GM19043 (cell line): ENCODE measurements at regions not wholly inside any gene's neighbourhood (a gene's known extent, or its start where the extent isn't known, plus 50 kb on each side); places are given as distances from the start of the nearest gene placed in this dataset.

Experiments used
- ATAC-seq: cut with Tn5 transposase; IDR thresholded peaks from one replicate; pipeline ENCODE4 v1.9.1; 2021; ENCODE audit warnings: low read depth; ENCODE audit not compliant: unreplicated experiment

DNA sequence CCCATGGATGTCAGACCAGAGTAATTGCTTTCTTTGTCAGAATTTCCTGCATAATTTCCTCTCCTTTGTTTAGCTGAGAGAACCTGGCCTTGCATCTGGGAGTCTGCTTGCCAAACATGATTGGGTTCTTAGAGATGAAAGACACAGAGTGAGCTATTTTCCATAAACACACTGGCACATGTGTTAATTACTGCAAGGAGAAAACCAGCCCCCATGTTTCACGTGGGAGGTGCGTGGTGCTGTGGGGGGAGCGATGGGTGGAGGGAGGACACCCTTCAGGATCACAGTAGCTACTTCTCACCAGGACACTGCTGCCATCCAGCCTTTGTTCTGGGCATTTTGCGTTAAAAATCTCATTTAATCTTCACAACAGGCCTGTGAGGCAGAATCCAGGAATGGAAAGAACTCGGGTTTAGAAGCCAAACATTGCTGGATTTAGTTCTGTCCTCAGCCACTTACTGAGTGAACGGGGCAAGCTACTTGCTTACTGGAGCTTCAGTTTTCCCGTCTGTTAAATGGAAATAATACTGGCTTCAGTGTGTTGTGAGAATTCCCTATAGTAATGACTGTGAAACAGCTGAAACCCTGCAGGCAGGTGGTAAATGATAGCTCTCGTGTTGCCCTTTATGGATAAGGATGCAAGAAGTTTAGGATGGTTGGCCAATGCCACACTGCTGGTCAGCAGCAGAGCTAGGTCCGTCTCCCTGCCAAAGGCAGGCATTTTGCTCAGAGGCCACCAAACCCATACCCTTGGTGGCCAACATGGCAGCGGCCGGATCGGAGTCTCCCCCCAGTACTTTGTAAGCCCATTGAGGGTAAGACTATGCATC is 100.1 kb upstream of the ASAP2 start:
- ATAC-seq: no peak

DNA sequence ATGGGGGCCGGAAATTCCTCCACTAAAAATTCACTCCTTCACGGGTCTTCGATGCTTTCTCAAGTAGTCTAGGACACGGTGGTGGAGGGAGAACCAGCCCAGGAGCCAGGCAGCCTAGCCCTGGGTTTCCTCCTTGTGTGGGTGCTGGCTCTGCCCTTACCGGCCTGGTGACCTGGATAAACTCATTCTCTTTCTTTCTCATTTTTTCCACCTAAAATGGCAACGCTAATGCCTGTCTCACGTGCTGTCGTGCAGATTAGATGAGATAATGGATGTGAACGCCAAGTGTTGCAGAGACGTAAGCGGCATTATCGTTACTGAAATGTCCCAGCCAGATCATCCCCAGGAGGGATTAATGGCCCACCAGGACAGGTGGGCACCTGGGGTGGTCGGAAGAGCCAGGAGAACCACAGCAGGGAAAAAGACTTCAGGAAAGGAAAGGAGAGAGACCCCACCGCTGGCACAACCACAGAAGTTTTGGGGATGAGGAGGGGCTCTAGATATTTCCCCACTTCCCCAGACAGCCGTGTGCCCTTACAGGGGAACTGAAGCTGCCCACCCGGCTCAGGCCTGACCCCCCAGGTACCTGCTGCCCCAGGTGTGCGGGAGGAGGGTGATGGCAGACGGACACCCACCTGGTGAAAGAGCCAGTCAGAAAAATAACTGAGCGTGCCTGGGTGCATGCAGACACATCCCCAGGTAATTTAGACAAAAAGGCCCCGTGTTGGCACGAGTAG is 100.8 kb upstream of the ASAP2 start:
- ATAC-seq: no peak

DNA sequence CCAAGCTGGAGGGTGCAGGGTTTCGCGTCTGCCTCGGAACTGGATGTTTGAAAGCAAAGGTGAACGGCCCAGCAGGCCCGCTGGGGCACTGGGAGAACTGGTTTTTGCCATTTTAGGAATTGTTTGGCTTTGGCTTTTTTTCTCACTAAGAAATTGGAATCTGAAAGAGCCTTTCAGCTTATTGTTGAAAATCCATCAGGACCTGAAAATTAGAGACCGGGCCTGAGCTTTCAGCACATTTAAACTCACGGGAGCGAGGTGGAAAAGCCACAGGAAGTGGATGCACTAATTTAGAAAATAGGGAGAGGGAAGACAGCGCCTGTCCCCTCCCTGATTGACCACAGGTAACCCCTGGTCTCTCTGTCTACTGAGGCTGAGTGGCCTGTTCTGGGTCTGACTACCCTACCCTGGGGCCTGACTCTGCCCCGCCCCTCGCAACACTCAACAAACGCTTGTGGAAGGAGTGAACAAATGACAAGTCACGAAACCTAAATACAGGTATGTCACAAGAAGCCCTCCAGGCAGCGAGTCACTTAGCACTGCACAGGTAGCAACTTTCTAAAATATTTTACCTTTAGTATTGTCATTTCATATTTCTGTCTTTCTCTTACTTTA is 100.3 kb upstream of the MBOAT2 start:
- no peak for ATAC-seq

DNA sequence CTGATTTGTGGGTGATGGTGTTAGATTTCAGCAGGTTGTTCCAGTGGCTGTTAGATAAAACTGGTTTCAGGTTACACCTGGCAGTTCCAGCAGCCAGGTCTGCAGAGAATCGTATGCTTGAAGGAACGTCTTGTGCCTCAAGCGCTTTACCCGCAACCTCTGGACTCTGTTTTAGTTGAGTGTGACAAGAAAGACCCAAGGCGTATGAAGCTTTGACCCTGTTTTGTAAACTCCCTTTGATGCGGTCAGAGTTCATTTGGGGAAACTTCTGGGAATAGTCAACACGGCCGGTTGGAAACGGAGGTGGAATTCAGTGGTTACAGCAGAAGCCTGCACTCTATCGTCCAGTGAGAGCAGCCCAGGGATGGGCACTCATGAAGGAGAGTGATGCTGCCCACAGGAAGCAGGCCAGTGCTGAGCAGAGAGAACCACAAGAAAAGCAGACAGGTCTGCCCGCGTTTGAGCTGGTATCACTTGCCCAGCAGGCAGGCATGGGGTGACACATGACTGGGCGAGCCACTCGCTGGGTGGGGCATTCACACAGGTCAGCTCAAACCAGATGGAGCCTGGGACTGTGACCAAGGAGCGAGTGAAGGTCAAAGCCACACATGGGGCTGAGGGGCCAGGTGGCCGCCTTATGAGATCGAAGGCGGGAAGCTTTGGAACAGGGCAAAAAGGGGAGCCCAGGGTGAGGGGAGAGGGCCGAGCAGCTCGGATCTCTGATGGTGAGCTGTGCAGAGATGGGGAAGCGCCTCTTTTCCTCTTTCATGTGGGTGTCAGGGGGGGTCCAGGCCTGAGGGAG is 99.6 kb upstream of the MBOAT2 start:
- ATAC-seq: no peak

DNA sequence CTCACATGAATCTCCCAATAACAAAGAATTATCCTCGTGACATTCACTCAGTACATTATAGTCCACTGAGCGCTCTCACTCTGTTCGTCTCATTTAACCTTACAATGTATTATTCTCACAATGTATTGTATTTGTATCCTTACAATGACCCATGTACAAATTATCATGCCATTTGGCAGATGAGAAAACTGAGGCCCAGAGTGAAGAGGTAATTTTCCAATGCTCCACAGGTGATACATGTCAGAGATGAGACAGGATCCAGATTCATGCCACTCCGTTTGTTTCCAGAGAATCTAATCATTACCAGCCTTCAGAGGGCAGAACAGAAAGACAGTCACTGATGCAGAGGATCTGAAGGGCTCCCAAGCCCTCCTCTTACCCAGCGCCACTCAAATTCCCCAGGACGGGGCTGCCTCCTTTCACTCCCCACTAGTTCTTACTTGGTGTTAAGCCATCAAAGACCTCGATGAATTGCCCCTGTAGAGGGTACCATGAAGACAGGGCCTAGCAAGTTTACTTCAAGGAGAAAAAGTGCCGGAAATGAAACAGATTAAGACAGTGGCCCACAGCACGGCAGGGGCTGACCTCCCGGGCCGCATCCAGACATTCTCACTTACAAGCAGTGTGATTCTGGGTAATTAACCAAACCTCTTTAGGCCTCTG is 98.4 kb upstream of the MBOAT2 start:
- ATAC-seq: no peak

DNA sequence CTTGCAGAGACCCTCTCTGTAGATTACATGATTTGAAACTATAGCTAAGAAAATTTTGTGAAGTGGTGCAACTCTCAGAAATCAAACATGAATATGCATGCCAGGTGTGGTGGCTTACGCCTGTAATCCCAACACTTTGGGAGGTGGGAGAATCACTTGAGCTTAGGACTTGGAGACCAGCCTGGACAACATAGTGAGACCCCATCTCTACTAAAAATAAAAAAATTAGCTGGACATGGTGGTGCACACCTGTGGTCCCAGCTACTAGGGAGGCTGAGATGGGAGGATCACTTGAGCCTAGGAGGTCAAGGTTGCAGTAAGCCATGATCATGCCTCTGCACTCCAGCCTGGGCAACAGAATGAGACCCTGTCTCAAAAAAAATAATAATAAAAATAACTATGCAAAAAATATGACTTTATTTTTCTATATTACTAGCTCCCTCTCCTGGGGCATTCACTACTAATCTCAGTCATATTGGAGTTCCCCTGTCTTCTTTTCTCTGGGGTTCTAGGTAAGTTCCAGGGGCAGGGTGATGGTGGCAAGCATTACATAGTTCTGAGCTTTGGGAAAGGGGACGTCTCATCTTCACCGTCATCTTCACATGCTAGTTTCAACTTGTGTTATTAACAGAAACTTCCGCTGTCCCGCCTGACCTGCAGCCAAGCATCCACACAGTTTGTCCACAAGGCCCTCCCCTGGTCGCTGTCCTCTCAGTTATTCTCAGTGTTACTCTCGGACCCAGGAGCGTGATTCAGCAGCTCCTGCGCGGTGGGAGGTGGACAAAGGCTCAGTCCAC is 96.8 kb upstream of the MBOAT2 start:
- ATAC-seq: no peak

DNA sequence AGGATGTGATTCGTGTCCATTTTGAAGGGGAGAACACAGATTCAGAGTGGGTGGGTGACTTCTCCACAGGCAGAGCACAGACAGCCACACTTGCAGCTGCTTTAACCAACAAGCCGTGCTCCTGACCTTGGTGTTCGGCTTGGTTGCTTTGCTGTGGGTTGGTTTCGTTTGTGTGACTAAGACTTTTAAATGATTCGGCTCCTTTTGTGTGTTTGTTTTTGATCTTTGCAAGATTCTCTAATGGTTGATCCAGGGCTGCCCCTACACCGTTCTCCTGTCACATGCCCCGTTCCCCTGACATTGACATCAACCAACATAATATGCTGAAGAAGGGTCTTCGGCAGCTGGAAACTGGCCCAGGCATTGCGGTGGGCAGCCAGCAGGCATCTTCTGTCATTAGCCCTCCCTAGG is 95.9 kb upstream of the MBOAT2 start:
- peak; percentile 58 for ATAC-seq

DNA sequence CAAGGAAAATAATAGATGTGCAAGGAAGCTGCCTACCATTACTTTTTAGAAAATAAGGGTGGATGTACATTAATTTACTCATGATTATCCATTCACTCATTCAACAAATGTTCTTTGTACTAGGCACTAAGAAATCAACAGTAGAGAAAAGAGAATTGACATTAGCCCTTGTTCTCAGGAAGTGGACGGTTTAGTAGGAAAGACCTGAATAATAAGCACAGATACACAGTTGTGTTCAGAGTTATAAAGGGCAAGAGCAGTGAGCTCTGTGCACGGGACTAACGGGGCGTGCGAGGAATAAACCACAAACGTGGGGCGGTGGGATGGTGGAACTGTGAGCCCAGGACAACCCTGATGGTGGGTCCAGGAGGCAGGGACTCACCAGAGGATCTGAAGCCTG is 94.4 kb upstream of the MBOAT2 start:
- ATAC-seq: no peak

DNA sequence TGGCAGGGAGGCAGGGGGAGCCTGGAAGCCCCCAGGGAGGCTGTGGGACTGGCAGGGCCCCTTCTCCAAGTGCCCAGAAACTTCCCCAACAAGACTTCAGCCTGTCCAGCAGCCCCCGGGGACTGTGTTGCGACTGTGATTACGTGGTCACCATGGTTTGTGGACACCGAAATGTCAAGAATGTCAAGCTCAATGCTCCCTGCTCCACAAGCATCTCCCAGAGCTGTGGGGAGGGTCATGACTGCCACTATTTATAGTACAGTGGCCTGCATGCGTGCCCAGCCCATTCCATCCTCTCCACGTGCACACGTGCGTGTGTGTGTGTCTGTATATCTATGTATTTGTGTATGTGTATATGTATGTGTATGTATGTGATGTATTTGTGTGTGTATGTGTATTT is 93.8 kb upstream of the MBOAT2 start:
- no peak for ATAC-seq

DNA sequence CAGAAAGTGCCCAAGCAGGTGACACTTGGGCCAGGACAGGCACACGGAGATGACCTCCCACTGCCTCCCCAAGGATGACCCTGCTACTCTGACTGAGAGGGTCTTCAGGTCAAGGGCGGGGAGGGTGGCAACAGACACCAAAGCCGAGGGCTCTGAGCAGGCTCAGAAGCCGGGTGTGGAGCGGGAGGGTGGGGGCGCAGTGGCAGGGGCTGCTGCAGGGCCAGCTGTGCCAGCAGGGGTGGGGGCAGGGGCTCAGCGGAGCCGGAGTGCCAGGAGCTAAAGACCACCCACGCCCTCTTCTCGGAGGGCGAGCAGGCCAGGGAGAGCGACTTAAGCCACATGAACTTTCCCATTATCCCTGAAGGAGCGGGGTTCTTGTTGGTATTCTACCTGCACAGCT is 93.3 kb upstream of the MBOAT2 start:
- ATAC-seq: no peak

DNA sequence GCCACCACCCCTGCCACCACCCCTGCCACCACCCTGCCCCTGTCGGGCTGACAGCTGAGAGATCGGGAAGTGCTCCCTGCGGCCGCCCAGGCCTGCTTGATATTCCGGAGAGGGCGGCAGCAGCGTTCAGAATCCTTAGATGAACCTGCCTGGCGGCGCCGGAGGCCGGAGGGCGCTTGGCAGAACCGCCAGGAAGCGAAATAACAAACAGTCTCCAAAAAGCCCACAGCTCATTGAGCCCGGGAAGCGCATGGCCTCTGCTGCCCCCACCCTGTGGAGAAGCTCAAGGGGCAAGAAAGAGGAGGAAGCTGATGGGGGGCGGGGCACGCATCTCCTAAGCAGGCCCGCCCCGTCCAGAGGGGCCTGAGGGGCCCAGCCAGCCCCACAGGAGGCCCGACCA is 92.2 kb upstream of the MBOAT2 start:
- no peak for ATAC-seq

DNA sequence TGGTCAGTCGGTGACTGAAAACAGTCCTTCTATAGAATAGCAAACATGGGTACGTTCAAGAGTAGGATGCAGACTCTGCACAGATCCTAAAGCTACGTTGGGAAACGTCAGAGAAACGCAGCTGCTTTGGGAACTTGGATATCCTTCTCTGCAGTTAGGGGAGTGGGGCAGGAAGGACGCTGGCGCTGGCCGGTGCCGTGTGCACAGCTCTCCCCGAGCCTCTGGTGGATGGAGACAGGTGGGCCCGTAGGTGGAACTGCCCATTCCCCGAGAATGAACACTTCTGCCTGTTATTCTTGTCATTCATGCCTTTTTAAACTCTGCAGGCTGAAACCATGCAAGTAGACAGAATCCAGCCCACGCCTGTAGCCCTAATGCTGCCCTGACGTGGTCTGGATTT is 91.7 kb upstream of the MBOAT2 start:
- no peak for ATAC-seq

DNA sequence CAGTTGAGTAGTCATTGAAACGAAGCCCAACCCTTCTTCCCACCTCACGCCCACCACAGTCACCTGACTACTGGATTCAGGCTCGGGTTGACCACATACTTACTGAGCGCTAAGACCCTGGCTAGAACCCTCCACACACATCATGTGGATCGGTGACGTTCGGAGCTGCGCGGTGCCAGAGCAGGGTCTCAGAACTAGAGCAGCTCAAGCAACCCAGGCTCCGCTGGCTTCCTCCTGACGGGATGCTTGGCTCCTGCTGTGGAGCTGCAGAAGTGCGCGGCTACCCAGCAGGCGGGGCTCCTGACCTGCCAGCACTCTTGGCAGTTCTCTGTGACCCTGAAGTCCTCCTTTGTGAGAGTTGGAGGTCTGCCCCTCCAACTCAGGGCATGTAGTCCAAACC is 90.6 kb upstream of the MBOAT2 start:
- no peak for ATAC-seq

DNA sequence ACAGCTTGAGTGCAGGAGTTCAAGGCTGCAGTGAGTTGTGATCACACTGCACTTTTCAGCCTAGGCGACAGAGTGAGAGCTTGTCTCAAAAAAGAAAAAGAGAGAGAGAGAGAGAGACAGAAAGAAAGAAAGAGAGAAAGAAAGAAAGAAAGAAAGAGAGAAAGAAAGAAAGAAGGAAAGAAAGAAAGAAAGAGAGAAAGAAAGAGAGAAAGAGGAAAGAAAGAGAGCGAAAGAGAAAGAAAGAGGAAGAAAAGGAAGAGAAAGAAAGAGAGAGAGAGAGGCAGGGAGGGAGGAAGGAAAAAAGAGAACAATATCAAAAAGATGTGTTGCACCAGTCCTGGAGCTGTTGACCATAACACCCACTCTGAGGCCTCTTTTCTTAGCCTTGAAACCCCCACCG is 89.8 kb upstream of the MBOAT2 start:
- ATAC-seq: no peak

DNA sequence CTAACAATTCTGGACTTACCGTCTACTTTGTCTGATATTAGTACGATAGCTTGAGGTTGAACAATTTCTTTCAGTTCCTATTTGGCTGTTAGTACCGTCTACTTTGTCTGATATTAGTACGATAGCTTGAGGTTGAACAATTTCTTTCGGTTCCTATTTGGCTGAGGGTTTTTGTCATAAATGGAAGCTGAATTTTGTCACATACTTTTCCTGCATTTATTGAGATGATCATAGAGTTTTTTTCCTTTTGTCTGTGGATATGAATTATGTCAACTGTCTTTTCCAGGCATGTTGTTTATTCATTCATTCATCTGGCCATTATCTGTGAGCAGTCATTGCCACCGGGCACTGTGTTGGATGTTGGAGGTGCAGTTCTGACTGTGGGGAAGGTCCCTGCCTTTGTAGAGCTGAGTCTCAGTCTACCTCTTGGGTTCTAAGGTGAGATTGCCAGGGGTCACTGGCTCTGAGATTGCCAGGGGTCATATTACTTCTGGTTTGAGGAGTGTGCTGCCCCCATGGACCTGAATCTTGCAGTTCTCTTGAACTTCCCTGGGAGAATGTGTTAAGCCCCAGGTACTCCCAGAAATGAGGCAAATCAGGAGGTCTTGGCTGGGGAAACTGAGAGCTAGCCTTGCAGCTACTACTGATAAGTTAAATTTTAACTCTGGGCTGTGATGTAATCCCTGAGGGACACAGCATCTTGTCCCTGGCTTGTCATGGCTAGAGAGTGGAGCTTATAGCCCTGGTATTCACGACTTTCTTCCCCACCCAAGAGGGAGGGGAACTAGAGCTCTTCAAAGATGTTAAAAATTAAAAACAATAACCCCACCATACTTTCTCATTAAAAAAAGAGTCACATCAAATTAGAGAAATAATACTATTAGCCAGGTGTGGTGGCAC is 89.1 kb upstream of the MBOAT2 start:
- peak; percentile 88 for ATAC-seq

DNA sequence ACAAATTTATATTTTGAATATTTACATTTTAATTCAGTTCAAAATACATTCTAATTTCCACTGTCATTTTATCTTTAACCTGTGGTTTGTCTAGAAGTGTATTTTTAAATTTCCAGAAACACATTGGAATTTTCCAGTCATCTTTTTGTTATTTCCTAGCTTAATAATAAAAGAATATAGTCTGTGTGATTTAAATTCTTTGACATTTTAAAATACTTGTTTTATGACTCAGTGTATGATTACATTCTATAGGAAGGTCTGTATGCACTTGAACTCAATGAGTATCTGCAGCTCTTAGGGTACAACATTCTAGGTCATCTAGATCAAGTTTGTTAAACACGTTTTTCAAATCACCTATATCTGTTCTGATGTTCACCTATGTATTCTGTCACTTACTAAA is 88.3 kb upstream of the MBOAT2 start:
- no peak for ATAC-seq

DNA sequence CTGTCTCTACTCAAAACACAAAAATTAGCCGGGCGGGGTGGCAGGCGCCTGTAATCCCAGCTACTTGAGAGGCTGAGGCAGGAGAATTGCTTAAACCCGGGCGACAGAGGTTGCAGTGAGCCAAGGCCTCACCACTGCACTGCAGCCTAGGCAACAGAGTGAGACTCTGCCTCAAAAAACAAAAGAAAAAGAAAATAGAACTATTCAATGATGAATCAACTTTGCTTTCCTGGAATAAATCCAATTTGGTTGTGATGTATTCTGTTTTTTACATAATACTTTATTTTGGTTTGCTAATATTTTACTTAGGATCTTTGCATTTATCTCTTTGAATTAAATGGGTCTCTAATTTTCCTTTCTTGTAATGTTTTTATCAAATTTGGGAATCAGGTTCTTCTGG is 86.3 kb upstream of the MBOAT2 start:
- ATAC-seq: no peak

DNA sequence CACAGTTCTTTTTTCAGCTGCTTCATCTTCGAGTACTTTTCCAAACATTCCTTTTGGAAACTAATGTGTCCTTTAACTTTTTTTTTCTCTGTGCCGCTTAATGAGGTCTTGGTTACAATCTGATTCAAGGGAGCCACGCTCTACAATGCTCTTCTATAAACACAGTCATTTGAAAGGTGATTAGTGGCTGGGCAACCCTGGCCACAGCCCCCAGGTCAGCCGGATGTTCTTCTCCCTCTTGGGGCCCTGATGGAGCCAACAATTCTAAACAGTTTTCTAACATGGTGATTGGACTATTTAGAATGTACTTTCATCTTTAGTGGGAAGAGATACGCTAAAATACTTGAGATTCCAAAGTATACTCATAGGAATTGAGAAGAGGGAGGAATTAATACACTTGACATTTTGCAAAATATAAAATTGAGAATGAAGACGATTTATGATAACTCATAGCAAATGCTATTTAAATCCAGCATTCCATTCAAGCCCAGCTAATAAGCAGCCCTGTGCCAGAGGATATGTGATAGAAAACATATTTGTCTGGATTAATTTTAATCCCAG is 83.7 kb upstream of the MBOAT2 start:
- no peak for ATAC-seq
